Mammary epithelial cell (primary cell): ENCODE measurements at regions not wholly inside any gene's neighbourhood (a gene's known extent, or its start where the extent isn't known, plus 50 kb on each side); places are given as distances from the start of the nearest gene placed in this dataset.

ENCODE experiments used
- CTCF ChIP-seq, 2 donors: IDR thresholded peaks in 1 of 2; conservative IDR thresholded peaks in 1 of 2; 2 replicates each; pipeline ENCODE4 v1.5.1; 2011 to 2012; ENCODE audit warnings: inconsistent platforms in 2 of 2, low read length in 2 of 2, mild to moderate bottlenecking in 2 of 2, control low read depth in 1 of 2, low read depth in 1 of 2; ENCODE audit not compliant: insufficient read depth in 1 of 2; ENCODE audit errors: extremely low read depth in 1 of 2
- EZH2 ChIP-seq: IDR thresholded peaks from 2 replicates; pipeline ENCODE4 v1.6.1; 2012; ENCODE audit warnings: low read length, inconsistent platforms, borderline replicate concordance

- no peak for TF ChIP-seq CTCF (conservative IDR thresholded peaks at IDR 0.05 in 1 of 2, IDR thresholded peaks at IDR 0.05 in 1 of 2; ENCODE audit: extremely low read depth in 1 of 2, insufficient read depth in 1 of 2, low read depth in 1 of 2, low read length in 2 of 2)
- TF ChIP-seq EZH2 = no peak
Measured at GRCh38 chr12:109655578-109655977, 58.0 kb upstream of the FAM222A start.
